SK-N-MC (cell line): ENCODE measurements at regions not wholly inside any gene's neighbourhood (a gene's known extent, or its start where the extent isn't known, plus 50 kb on each side); places are given as distances from the start of the nearest gene placed in this dataset.

Source experiments
- EZH2 ChIP-seq: fragments of 200-600 bp; sonication (generic); IDR thresholded peaks from one replicate; pipeline ENCODE4 v1.6.1; 2017; ENCODE audit warnings: antibody characterized with exemption
- FOXP2 ChIP-seq: optimal IDR thresholded peaks from 2 replicates; pipeline ENCODE3; 2011; ENCODE audit warnings: mild to moderate bottlenecking, moderate library complexity; ENCODE audit not compliant: insufficient read depth; ENCODE audit errors: extremely low read length, control extremely low read depth
- POLR2AphosphoS5 ChIP-seq: IDR thresholded peaks from 2 replicates; pipeline ENCODE4 v1.6.1; 2012; ENCODE audit warnings: mild to moderate bottlenecking, low read depth, low read length, borderline replicate concordance

DNA sequence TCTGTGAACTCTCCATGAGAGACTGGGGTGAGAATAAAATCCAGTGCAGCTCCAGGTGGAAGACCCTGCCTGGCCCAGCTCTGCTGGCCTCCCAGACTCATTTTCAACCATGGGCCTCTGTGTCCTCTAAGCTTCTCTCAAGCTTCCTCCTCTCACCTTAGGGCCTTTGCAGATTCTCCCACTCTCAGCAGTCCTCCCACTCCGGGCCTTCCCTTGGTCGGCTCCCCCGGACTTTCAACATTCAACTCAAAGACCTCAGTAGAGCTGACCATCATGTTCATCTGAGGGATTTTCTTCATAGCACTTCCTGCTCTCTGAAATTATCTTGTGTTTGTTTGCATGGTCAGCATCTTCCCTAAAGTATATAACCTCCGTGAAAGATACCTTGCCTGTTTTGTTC lies 370.5 kb upstream of the ZNF507 start:
- TF ChIP-seq FOXP2 (no peak), POLR2AphosphoS5 (no peak), EZH2 (no peak)
